Kidney glomerular epithelial cell (primary cell): ENCODE measurements at regions not wholly inside any gene's neighbourhood (a gene's known extent, or its start where the extent isn't known, plus 50 kb on each side); places are given as distances from the start of the nearest gene placed in this dataset.

Experiments
- DNase-seq: peaks from one replicate; lab custom pipeline; 2025; lab: John Stamatoyannopoulos, UW

- peak; percentile 94 for DNase-seq
Measured at GRCh38 chr9:115615821-115616665, 498.1 kb upstream of the TNC start.

DNA sequence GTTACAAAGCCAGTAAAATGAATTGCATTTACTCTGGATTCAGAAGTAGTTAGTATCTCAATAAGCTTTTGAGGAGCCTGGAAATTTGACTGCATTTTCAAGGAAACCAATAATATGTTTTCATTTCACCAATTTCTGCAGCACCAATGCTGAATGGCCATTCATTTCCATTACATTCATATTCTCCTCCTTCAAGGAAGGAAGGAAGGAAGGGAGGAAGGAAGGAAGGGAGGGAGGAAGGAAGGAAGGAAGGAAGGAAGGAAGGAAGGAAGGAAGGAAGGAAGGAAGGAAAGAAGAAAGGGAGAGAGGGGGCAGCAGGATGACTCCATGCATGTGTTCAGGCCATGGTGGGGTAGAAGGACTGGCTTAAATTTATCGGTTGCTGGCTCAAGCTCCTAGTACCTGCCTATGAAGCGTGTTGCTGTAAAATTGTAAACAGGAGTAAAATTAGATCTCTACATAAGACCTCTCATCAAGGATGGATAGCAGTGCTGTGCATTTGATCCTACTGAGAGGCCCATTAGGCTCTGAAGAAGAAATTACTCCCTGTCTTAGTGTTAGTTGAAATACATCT lies 498.8 kb upstream of the TNC start:
- DNase-seq, result no peak

GRCh38 chr9:115625251-115625650 lies 507.3 kb upstream of the TNC start:
- DNase-seq, result no peak

GRCh38 chr9:115625954-115626353 lies 508.0 kb upstream of the TNC start:
- no peak for DNase-seq

DNA sequence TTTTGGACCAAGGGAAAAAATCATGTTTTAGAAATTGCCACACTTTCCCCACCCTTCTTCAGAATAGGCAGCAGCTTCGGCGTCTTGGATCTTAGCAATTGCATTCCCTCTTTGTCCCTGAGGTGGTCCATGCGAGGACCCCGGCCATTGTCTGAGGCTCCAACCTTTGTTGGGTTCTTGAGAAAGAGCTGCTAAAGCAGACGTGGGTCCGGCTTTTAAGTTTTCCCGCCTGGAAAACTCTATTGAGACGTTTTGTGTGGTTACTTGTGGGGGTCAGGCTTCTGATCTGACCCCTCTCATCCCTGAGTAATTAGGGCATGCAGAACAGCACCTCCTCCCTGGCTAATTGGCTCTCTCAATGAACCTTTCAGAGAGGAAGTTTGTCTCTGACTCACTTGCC lies 509.6 kb upstream of the TNC start:
- no peak for DNase-seq

DNA sequence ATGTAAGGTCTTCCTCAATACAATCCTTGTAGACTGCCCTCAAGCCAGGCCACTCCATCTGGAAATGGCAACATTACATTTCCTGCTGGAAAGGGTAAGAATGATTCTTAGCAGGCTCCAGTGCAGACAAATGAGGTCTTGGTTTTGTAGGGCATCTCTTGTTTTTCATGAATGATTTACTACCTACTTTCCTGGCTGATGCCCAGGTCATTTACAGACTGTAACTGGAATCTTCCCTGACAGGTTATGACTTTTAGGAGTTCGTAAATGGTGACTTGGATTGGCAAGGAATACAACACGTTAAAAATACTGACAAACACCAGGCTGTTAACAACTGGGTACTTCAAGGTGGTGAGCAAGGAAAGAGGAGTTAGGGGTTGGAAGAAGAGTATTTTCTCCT lies 510.5 kb upstream of the TNC start:
- peak; percentile 10 for DNase-seq

DNA sequence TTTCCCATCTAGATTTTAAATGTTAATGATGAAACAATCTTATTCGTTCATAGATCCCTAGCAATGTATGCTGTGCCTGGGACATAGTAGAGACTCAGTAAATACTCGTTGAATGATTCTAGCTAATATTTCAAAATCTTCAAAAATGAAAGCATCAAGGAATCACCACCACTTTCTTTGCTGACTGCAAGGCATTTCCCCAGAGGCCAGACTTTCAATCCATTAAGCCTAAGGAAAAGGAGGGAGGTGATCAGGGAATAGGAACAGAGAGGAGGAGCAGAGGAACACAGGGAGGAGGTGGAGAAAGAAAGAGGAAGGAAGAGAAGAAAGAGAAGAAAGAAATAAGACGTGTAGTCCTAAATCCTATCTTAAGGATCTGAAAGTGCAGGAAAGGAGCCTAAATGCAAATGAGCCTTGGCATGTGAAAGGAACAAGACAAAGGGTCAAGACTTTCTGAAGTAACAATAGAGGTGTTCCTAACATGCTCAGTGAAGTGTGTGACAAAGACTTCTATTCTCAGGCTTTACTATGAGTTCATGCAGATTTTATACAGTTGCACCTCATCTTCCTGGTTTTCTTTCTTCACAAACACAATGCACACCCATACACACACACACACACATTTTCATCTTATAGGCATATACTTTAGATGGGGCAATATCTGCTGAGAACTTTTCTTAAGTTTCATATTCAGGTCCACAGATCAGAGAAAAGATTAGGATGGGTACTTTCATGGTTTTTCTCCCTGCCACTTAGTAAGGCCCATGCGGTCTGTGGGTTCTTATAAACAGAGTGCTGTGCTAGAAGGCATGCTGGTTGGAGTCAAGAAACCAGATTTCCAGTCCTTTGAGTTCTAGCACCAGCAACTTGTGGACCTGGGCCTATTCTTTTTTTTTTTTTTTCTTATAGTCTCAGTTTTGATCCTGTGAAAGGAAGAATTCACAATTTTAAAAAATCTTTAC lies 512.2 kb upstream of the TNC start:
- DNase-seq, result no peak

DNA sequence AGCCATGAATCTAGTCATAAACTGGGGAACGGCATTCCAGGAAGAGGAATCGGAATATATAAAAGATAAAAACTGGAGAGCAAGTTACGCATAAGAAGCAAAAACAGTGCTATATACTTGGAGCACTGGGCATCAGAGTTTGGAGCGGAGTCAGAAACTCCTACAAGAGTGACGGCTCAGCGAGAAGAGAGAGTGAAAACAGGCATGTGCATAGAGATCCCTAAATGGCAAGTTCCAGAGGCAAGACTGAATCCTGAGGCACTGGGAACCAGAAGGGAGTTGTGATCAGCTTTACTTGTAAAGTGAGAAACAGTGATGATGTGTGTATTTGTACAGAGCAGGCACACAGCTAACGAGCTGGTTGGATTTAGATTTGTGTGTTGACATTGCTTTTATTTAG lies 514.4 kb upstream of the TNC start:
- DNase-seq, result no peak

DNA sequence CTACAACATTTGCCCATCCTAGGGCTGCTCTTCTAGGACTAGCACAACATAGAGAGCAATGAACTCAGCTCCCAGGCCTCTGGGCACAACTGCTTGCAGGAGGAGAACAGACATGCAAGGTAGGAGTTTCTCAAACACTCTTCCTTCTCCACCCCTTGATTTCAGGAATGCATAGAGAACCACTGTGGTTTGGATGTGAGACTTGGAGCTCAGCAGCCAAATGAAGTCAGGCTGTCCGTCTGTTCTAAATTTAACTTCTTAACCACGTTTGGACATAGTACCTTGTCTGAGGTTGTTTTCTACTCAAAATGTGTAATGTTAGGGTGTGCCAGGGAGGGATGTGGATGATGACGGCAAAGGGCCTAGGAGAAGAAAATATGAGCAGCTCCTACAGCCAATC lies 515.1 kb upstream of the TNC start:
- DNase-seq, result no peak

DNA sequence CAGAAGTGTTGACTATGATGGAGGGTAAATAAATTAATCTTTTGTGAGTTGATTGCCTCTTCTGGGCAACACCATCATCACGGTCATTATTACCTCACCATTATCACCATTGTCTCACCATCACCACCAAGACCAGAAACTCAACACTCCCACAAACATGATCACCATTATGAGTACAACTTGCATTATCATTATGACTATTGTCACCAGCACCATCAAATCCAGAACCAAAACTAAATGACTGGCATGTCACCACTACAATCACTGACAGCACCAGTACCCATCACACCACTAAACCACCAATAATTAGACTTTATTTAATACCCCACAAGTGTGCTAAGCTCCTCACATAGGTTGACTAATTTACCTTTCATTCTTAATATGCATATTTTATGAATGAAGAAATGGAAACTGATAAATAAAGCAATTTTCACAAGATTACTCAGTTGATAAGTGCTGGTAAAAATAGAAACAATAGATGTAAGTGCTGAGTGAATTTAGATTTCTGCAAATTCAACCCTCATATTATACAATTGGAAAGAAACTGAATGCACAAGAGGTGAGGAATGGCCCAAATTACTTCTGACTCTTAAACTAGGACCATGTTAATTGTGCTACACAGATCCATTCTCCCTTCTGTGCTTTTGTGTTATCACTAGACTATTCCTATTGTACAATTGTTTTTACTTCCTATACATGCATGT lies 517.8 kb upstream of the PAPPA start:
- no peak for DNase-seq

GRCh38 chr9:115636596-115636995 lies 517.0 kb upstream of the PAPPA start:
- no peak for DNase-seq

GRCh38 chr9:115637661-115638060 lies 515.9 kb upstream of the PAPPA start:
- no peak for DNase-seq

- peak; percentile 92 for DNase-seq
Measured at GRCh38 chr9:115640887-115641286, 512.7 kb upstream of the PAPPA start.

DNA sequence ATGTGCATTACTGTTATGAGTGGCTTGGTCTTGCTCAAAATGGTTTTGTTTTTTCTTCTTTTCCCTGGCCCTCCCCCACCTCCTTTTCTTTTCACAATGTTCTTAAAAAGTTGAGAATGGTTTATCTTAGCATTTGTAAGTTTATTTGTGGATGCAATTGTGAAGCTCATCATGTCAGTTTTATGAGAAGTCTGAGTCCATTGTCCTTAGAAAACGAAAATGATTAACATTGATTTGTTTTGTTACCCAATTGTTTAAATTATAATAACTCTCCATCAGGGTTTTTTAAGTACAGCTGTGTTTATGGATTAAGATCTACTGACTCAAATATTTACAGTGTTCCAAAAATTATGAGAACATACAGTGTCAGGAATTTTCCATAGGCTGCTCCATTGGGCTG lies 511.3 kb upstream of the PAPPA start:
- DNase-seq, result no peak

DNA sequence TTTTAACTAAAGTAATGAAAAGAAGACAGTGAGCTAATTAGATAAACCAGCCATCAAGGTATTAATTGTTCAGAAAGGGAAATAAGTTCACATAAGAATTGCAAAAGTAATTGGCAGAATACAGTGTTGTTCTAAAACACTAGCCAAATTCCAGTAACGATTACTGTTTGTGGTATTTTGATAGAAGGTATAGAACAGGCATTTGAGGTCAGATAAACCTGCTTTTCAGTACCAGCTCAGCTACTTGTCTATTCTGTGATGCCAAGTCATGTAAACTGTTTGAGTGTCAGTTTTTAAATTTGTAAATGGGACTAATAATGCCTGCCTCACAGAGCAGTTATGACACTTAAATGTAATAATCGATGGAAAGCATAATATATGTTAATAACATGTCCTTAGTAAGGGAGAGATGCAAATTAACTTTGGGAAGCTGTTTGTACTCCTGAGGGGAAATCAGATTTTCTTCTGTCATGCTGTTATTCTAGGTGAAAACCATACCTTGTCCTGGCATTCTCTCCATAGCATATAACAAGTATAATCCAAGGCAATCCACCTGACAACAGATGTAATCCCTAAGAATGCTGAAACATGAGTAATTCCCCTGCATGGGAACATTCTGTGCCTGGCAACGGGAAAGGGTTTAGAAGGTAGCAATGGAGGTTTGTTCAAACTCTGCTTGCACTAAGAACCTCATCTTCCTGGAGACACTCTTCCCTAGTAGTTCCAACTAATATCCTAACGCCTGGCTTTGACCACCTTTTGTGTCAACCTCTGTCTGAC lies 509.5 kb upstream of the PAPPA start:
- DNase-seq, result no peak

DNA sequence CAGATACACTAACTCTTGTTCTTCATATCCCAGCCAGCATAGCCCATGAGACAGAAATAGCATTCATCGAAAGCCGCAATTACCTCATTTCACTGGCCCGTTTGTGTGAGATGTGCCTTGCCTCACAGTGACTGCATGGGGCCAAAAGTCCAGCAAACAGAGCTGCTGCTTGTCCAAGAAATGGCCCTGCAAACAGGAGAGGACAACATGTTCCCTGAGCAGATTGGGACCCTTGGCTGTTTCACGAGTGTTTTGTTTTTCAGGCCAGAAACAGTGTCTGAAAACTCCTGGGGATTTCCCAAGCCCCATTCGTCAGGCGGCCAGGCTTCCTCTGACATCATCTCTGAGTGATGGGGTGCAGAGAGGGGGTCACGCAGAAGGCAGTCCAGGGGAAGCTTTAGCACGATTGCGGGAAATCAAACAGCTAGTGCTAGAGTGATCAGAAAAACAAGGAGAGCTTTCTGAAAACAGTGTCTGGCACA lies 503.6 kb upstream of the PAPPA start:
- no peak for DNase-seq

GRCh38 chr9:115650768-115651167 lies 502.8 kb upstream of the PAPPA start:
- DNase-seq, result peak; percentile 72

DNA sequence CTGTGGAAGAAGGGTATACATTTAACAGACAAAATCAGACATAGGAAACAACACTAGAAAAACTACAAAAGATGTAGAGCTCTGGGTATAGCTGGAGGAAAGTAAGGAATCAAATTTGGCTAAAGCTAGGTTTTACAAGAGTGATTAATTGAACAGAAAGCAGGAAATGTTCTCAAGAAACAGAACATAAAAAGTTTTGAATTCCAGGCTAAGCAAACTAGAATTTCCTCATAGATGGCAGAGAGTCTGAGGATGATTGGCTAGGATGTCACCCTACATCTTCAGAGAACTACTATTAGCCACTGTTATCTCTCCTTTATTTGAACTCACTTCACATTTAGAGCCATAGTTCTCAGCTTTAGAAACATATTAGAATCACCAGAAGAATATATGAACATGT lies 502.1 kb upstream of the PAPPA start:
- DNase-seq, result no peak

DNA sequence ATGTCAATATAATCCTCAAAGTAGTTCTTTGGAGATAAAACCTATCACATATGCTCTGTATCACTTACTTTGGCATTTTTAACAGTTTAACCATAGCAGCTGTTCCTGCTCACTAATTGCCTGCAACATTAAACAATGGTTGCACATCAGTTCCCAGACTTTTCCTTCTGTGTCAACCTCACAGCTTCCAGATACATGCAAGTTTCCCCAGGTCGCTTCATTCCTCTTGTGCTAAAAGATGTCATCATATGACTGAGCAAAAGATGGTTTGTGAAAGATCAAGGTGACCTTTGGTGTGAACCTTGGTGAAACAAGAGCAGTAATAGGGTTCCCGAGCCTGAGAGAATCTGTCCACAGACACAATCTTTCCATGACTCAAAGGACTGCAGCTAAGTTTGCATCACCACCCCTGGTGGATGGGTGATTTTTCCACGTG lies 500.4 kb upstream of the PAPPA start:
- no peak for DNase-seq

DNA sequence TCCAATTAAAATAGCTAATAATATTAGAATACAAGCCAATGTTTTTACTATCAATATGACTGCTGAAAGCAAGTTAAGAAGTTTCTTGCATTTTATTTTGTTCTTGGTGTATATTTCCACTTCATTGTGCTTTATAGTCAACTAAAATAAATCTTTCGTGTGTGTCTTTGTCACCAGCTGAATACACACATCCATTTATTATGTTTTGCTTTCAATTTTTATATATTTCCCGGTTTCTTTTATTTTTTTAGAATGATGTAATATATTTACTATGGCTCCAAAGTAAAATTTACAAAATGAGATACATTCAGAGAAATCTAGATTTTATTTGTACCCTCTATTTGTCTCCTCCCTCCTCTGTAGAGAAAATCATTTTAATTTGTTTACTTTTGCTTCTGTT lies 495.9 kb upstream of the PAPPA start:
- no peak for DNase-seq

DNA sequence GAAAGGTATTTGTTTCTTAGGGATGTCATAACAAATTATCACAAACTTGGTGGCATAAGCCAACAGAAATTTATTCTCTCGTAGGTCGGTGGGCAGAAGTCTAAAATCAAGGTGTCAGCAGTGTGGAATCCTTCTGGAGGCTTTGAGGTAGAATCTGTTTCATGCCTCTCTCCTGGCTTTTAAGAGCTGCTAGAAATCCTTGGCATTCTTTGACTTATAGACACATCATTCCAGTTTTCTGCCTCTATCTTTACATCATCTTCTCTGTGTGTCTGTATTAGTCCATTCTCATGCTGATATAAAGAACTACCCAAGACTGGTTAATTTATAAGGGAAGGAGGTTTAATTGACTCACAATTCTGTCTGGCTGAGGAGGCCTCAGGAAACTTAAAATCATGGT lies 488.1 kb upstream of the PAPPA start:
- no peak for DNase-seq
